GM18502 (cell line): ENCODE measurements at regions not wholly inside any gene's neighbourhood (a gene's known extent, or its start where the extent isn't known, plus 50 kb on each side); places are given as distances from the start of the nearest gene placed in this dataset.

Experiments
- ATAC-seq: cut with Tn5 transposase; IDR thresholded peaks from one replicate; pipeline ENCODE4 v1.9.1; 2021; ENCODE audit warnings: mild to moderate bottlenecking; ENCODE audit not compliant: unreplicated experiment, poor library complexity

GRCh38 chr1:235027862-235028250 is 100.8 kb downstream of the TOMM20 start:
- ATAC-seq = no peak

- no peak for ATAC-seq
Observed at GRCh38 chr1:235027076-235027861, 101.4 kb downstream of the TOMM20 start.

DNA sequence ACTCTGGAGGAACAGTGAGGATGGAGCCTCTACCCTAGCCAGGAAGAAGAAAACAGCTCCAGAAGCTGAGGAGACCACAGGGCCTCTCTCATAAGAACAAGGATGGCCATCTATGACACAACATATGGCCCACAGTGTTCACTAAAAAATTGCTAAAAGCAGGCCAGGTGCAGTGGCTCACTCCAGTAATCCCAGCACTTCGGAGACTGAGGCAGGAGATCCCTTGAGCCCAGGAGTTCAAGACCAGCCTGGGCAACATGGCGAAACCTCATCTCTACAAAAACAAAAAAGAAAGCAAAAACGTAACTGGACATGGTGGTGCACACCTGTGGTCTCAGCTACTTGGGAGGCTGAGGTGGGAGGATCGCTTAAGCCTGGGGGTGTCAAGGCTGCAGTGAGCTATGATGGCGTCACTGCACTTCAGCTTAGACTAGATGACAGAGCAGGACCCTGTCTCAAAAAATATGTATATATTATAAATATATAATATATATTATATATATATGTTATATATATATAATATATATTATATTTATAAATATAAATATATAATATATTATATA is 103.1 kb downstream of the TOMM20 start:
- no peak for ATAC-seq

DNA sequence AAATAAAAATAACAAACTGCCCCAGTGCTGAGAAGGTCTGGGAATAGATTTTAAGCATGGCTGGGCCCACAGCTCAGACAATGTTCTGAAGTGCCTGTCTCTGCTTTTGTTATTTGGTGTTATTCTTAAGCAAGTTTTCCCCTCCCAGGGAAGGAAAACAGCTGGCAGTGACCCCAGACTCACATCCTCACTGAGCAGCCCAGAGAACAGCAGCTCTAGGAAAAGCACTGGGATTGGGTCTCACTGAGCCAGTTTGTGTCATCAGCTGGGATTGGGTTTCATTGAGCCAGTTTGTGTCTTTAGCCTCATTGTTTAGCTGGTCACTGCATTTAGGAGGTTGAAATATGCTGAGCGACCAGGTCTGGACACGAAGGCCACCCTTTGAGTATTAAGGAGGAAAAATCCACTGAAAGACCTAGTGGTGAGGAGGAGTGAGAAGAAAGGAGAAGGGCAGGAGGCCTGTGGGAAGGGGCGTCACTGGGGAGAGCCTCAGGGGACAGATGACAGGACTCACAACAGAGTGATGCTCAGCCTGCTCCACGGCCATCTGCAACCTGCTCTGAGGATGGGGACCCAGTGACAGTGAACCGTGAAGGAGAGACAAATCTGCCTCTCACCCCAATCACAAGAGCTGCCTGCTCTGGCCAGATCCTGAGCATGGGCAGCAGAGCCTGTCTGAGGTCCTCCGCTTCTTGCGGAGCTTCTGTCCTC is 103.8 kb downstream of the TOMM20 start:
- no peak for ATAC-seq

- no peak for ATAC-seq
Observed at GRCh38 chr1:235023711-235024439, 104.8 kb downstream of the TOMM20 start.

GRCh38 chr1:235022981-235023710 is 105.5 kb downstream of the TOMM20 start:
- ATAC-seq = peak; percentile 68

GRCh38 chr1:235022341-235022980 is 106.2 kb downstream of the TOMM20 start:
- no peak for ATAC-seq

- ATAC-seq = no peak
Observed at GRCh38 chr1:235021815-235022214, 106.8 kb downstream of the TOMM20 start.

DNA sequence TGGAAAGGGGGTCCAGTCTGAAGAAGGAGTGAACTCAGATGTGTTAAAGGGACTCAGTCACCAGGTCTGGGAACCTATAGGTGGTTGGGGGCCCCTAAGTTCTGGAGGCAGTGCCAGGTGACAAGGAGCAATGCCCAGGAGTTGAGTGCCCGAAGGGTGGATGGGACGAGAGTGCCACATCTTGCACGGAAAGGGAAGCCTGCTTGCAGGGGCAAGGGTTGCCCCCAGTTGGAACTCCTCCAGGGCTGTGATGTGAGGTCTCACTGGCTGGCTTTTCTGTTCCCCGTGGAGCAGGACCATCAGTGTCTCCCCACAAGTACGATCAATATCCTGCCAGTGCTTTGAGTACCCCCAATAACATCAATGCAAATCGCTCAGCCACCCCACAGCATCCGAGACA is 107.3 kb downstream of the TOMM20 start:
- ATAC-seq = no peak

GRCh38 chr1:235019961-235020360 is 108.7 kb downstream of the TOMM20 start:
- no peak for ATAC-seq

- no peak for ATAC-seq
Observed at GRCh38 chr1:235019471-235019870, 109.2 kb downstream of the TOMM20 start.

DNA sequence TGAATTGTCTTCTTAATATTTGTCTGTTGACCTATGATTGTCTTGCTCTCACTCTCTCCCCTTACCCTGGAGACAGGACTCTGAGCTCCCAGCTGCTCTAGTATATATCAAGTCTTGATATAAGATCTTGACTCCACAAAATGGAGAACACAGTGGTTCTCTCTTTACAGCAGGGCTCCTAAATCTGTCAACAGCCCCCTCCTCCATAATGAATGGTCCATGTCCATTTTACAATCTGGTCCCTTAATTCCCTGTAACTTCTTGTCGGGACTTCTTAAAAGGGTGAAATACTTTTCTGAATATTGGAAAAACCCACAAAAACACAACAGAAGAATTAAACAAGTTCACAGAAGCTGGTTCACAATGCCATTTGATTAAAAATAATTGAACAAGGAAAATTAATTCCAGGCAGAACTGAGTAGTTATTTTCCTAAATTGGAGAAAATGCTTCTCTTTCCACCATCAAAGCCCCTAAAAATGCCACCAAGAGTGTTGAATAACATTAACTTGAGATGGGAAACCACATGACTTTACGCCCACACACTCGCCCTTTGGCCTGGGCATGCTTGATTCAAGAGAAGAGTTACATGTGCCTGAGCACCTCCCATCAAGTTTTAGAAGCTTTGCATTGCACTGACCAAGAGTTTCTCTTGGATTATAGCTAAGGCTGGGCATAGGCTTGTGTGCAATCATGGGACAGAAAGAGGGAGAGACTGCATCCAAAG is 109.8 kb downstream of the TOMM20 start:
- no peak for ATAC-seq

DNA sequence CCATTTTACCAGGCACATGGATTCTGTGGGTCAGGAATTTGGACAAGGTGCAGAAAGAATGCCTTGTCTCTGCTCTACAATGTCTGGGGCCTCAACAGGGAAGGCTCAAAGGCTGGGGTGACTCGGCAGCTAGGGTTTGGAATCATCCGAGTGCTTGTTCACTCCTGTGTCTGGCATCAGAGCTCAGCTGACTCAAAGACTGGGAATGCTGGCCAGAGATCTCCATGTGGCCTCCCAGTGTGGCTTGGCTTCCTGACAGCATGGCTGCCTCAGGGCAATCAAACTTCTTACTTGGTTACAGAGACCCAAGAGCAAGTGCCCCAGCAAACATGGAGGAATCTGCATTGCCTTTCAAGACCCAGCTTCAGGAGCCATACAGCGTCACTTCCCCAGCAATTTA is 110.5 kb downstream of the TOMM20 start:
- ATAC-seq = no peak

GRCh38 chr1:235017719-235018118 is 110.9 kb downstream of the TOMM20 start:
- no peak for ATAC-seq

DNA sequence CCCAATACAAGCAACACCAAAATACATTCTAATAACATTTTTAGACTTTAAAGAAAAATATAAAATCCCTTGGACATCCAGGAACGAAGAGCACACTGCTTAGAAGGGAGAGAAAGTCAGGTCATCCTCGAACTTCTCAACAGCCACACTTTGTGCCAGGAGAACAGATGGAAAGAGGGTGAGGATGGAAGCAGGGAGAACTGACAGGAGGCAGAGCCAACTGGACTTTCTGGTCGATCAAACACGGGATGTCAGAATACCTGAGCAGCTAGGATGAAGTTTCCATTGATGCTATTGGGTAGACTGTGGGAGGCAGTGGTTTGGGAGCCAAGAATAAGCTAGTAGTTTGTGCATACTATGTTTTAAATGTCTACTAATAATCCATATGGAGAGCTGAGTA is 111.4 kb downstream of the TOMM20 start:
- ATAC-seq = no peak

DNA sequence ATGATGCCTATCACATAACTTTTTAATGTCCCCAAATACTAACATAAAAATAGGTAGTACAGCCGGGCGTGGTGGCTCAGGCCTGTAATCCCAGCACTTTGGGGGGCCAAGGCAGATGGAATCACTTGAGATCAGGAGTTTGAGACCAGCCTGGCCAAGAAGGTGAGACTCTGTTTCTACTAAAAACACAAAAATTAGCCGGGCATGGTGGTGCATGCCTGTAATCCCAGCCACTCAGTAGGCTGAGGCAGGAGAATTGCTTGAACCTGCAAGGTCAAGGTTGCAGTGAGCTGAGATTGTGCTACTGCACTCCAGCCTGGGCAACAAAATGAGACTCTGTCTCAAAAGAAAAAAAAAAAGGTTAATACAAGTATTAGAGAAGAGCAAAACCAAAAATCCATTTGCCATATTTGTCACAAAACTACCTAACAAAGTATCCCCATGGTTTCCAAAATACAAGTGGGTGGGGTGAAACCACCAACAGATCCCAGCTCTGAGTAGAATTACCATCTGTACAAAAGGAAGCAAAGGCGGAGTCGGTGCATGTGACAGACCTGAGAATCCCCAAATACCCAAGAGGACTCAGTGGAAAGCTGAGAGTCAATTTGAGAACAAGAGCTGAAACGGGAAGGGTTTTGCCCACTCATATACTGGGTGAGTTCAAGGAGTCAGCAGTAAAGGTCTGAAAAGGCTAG is 113.2 kb downstream of the TOMM20 start:
- ATAC-seq = peak; percentile 41

DNA sequence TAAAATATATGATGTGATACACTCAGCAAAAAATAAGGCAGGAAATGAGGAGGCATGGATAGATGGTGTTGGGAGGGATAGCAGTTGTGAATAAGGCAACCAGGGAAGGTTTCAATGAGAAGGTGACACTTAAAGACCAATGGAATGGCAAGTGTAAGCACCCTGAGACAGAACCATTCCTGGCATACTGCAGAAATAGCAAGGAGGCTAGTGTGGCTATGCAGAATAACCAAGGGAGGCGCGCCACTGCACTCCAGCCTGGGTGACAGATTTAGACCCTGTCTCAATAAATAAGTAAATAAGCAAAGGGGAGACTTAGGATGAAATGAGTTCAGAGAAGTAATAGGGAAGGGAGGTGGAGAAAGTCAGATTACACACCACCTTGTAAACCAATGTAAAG is 113.9 kb downstream of the TOMM20 start:
- ATAC-seq = no peak

DNA sequence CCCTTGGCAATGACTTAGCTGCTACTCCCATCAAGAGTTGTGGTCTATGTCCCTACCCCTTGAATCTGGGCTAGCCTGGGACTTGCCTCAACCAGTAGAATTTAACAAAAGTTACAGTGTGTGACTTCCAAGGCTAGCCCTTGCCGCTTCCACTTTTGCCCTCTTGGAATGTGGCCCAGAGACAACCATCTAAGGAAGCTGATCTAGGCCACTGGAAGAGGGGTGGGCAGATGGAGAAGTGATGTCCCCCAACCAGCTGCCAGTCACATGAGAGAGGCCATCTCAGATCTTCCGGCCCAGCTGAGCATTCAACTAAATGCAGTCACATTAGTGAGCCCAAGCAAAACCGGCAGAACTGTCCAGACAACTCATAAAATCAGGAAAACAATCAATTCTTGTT is 115.1 kb downstream of the TOMM20 start:
- ATAC-seq = no peak
